Spleen (tissue), 11 donors: ENCODE measurements at regions not wholly inside any gene's neighbourhood (a gene's known extent, or its start where the extent isn't known, plus 50 kb on each side); places are given as distances from the start of the nearest gene placed in this dataset.

Experiments used
- DNase-seq: peaks from one replicate; pipeline ENCODE4 v3.0.0-alpha.2; 2020
- H3K27ac ChIP-seq, 8 donors: fragments of 200-600 bp; sonication (generic) in 7 of 8; 1 replicate in 4 of 8; 2 replicates in 4 of 8; pipeline versions ENCODE4 v1.5.0 to v1.8.0; 2016 to 2021; ENCODE audit warnings: inconsistent platforms in 4 of 8, mild to moderate bottlenecking in 4 of 8, moderate library complexity in 1 of 8
- H3K27me3 ChIP-seq, 7 donors: fragments of 200-600 bp; sonication (generic) in 6 of 7; replicated peaks in 1 of 7; 1 replicate in 4 of 7; 2 replicates in 3 of 7; pipeline versions ENCODE4 v1.5.0 to v1.8.0; 2016 to 2021; ENCODE audit warnings: inconsistent platforms in 3 of 7, mild to moderate bottlenecking in 1 of 7
- H3K36me3 ChIP-seq, 6 donors: fragments of 200-600 bp; sonication (generic) in 5 of 6; 1 replicate in 4 of 6; 2 replicates in 2 of 6; pipeline versions ENCODE4 v1.5.0 to v1.8.0; 2016 to 2021; ENCODE audit warnings: inconsistent platforms in 2 of 6
- H3K4me1 ChIP-seq, 6 donors: fragments of 200-600 bp; sonication (generic) in 5 of 6; 1 replicate in 3 of 6; 2 replicates in 3 of 6; pipeline versions ENCODE4 v1.5.0 to v1.8.0; 2016 to 2021; ENCODE audit warnings: inconsistent platforms in 3 of 6
- H3K4me3 ChIP-seq, 8 donors: fragments of 200-600 bp; sonication (generic) in 7 of 8; 1 replicate in 4 of 8; 2 replicates in 4 of 8; pipeline versions ENCODE4 v1.5.0 to v1.8.0; 2016 to 2021; ENCODE audit warnings: inconsistent platforms in 4 of 8, mild to moderate bottlenecking in 4 of 8, moderate library complexity in 2 of 8
- H3K9me3 ChIP-seq, 8 donors: fragments of 200-600 bp; sonication (generic) in 7 of 8; 1 replicate in 4 of 8; 2 replicates in 4 of 8; pipeline versions ENCODE4 v1.5.0 to v1.8.0; 2016 to 2021; ENCODE audit warnings: inconsistent platforms in 4 of 8
- POLR2A ChIP-seq, 3 donors: fragments of 450-650 bp; IDR thresholded peaks; one replicate each; pipeline ENCODE4 v1.5.1; 2017; ENCODE audit warnings: antibody characterized with exemption in 3 of 3, mild to moderate bottlenecking in 1 of 3
- POLR2AphosphoS5 ChIP-seq, 3 donors: sonication (generic); formaldehyde crosslinking; IDR thresholded peaks; one replicate each; pipeline ENCODE4 v1.5.1; 2017; ENCODE audit warnings: antibody characterized with exemption in 3 of 3
- WGBS, 5 donors: extraction: QIAGEN DNeasy Blood & Tissue Kit in 3 of 5; methylation state at CpG; one replicate each; pipeline versions ENCODE4 v1.1.5 to v1.1.7; 2013 to 2018; 5-methylcytosine and 5-hydroxymethylcytosine counted together
- intact Hi-C: fragments of 100-400 bp; cut with DNase I; formaldehyde crosslinking; loops from one replicate; pipeline ENCODE4 v1.15.0; 2023; ENCODE audit warnings: low total_unique reads
- TF ChIP-seq, protein P1 (sequence below), 11 experiments: fragments of 200-600 bp in 7 of 11; fragments of 450-650 bp in 4 of 11; sonication (generic) in 4 of 11; IDR thresholded peaks in 8 of 11; conservative IDR thresholded peaks in 3 of 11; 1 replicate in 7 of 11; 2 replicates in 4 of 11; pipeline versions ENCODE4 v1.4.0 to v1.8.0; 2016 to 2021; ENCODE audit warnings: antibody characterized with exemption in 11 of 11, inconsistent platforms in 4 of 11, mild to moderate bottlenecking in 1 of 11
- donor health status: healthy with polysubstance abuse.
- donor health status: DM: no; HTN: no; CAD: no; lungs with moderate emphysema.
- donor health status: DM: no; HTN: no; CAD: no.
- donor health status: Bipolar disorder and iron deficiency.
- donor health status: healthy.
- donor health status: DM: no; HTN: no; CAD: no.
- donor health status: DM: yes; HTN: yes; CAD: no.

DNA sequence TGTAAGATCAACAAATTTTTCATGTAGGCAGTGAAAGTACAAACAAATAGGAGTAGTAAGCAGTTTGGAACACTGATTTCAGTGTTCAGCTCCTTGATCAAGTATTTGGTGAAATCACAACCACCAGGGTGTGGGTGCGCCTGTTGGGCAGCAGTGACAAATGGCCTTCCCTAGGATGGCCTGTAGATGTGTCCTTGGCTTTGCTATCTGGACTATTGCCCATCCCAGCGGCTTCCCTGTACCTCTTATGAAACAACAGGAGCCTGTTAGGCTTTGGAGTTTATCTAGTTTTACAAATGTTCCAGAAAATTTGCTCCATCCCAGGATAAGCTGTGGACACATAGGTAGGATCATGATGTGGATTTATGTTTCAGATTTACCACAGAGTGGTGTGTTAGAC is 216.8 kb upstream of the FAT1 start:
- H3K9me3 ChIP-seq = no peaks in the 10 kb centered on the region
- TF ChIP-seq, protein P1, sequence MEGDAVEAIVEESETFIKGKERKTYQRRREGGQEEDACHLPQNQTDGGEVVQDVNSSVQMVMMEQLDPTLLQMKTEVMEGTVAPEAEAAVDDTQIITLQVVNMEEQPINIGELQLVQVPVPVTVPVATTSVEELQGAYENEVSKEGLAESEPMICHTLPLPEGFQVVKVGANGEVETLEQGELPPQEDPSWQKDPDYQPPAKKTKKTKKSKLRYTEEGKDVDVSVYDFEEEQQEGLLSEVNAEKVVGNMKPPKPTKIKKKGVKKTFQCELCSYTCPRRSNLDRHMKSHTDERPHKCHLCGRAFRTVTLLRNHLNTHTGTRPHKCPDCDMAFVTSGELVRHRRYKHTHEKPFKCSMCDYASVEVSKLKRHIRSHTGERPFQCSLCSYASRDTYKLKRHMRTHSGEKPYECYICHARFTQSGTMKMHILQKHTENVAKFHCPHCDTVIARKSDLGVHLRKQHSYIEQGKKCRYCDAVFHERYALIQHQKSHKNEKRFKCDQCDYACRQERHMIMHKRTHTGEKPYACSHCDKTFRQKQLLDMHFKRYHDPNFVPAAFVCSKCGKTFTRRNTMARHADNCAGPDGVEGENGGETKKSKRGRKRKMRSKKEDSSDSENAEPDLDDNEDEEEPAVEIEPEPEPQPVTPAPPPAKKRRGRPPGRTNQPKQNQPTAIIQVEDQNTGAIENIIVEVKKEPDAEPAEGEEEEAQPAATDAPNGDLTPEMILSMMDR (IDR thresholded peaks at IDR 0.05 in 8 of 11, conservative IDR thresholded peaks at IDR 0.05 in 3 of 11) = no peak
- TF ChIP-seq POLR2AphosphoS5 (IDR thresholded peaks at IDR 0.05) (no peak), POLR2A (IDR thresholded peaks at IDR 0.05) (no peak)
- no peaks in the 10 kb centered on the region for H3K36me3 ChIP-seq
- no peaks in the 10 kb centered on the region for H3K4me1 ChIP-seq
- no peak overlapping the region for H3K27ac ChIP-seq
- intact Hi-C loops = no loop called here
- H3K4me3 ChIP-seq = no peak overlapping the region
- no peak for DNase-seq
- WGBS, 5 donors = 44 to 78% (median 75%) methylated on average over 2 of the region's 2 CpGs
- H3K27me3 ChIP-seq = no peaks in the 10 kb centered on the region

DNA sequence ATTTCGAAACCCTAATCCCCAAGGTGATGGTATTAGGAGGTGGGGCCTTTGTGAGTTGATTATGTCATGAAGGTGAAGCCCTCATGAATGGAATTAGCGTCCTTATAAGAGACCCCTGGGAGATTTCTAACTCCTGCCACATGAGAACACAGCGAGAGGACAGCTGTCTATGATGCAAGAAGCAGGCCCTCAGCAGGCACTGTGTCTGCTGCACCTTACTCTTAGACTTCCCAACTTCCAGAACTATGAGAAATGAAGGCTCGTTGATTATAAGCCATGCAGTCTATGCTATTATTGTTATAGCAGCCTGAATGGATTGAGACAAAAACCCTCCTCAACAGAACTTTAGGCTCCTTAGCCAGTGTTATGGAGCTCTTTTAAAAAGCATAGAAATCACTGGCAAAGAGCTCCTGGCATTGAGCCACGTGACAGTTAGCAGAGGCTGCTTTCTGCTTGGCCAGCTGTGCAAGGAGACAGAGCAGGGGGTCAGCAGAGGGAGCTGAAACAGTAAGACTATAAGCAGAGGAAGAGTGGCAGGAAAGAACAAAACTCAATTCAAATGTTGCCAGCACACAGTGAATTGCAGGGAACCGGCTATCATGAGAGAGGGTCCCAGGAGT is 219.2 kb upstream of the FAT1 start:
- no peak for DNase-seq
- 50 to 65% (median 61%) methylated on average over 6 of the region's 6 CpGs for WGBS, 5 donors
- Histone ChIP-seq H3K27ac (no peak overlapping the region), H3K9me3 (no peaks in the 10 kb centered on the region), H3K36me3 (no peaks in the 10 kb centered on the region), H3K4me1 (no peaks in the 10 kb centered on the region), H3K27me3 (no peaks in the 10 kb centered on the region), H3K4me3 (no peak overlapping the region)
- intact Hi-C loops = no loop called here
- TF ChIP-seq POLR2A (IDR thresholded peaks at IDR 0.05) = no peak
- TF ChIP-seq, protein P1 (IDR thresholded peaks at IDR 0.05 in 8 of 11, conservative IDR thresholded peaks at IDR 0.05 in 3 of 11) = no peak
- no peak for TF ChIP-seq POLR2AphosphoS5 (IDR thresholded peaks at IDR 0.05)

DNA sequence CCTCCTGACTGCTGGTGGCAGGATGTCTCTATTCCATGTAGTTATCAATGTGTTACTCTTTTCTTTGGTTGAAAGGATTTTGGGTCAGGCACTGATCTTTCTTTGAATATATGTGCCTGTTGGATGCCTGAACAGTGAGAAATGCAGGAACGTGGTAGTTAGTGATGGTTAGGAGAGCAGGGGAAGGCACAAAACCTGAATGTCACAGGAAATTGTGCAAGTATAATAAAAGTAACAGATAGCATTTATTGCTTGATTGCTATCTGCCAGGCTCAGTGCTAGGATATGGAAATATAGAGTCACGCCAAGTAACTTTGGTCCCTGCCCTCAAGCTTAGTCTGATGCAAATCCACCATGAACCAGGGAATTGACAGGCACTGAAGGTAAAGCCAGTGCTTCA is 219.8 kb upstream of the FAT1 start:
- intact Hi-C loops = no loop called here

DNA sequence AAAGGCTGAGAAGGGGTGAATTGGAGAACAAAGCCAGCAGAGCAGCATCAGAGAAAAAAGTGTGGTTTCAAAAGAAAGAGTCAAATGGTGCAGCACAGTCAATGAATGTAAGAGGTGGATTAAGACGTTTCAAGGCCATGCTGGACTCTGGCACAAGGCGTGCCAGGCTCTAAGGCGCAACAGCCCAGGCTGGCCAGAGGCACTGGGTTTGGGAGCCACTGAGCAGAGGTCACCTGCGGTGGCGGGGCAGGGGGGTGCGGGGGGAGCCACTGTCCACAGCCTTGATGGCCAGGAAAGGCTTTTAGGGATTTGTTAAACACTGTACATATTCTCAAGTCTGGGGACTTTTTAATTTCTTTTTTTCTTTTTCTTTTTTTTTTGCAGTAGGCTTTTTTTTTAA is 222.5 kb upstream of the FAT1 start:
- no peak overlapping the region for H3K4me3 ChIP-seq
- no peak for DNase-seq
- TF ChIP-seq, protein P1 (IDR thresholded peaks at IDR 0.05 in 8 of 11, conservative IDR thresholded peaks at IDR 0.05 in 3 of 11) = no peak
- TF ChIP-seq POLR2AphosphoS5 (IDR thresholded peaks at IDR 0.05) (no peak), POLR2A (IDR thresholded peaks at IDR 0.05) (no peak)
- no peaks in the 10 kb centered on the region for H3K27me3 ChIP-seq
- 84 to 92% (median 90%) methylated on average over 6 of the region's 6 CpGs for WGBS, 5 donors
- intact Hi-C loops = no loop called here
- no peaks in the 10 kb centered on the region for H3K4me1 ChIP-seq
- H3K36me3 ChIP-seq = no peaks in the 10 kb centered on the region
- H3K9me3 ChIP-seq = peaks cover 0 to 4% (median 0%) of the 10 kb centered on the region in 8 donors
- no peak overlapping the region for H3K27ac ChIP-seq

More for the DNA sequence above, 219.8 kb upstream of the FAT1 start:
- Histone ChIP-seq H3K27me3 (no peaks in the 10 kb centered on the region), H3K4me3 (no peak overlapping the region), H3K27ac (no peak overlapping the region), H3K9me3 (no peaks in the 10 kb centered on the region), H3K36me3 (no peaks in the 10 kb centered on the region), H3K4me1 (no peaks in the 10 kb centered on the region)
- no peak for DNase-seq
- TF ChIP-seq POLR2A (IDR thresholded peaks at IDR 0.05) (no peak), POLR2AphosphoS5 (IDR thresholded peaks at IDR 0.05) (no peak)
- TF ChIP-seq, protein P1 (IDR thresholded peaks at IDR 0.05 in 8 of 11, conservative IDR thresholded peaks at IDR 0.05 in 3 of 11) = no peak
- 56 to 79% (median 68%) methylated on average over 2 of the region's 2 CpGs for WGBS, 5 donors
